Activated CD4-positive, alpha-beta T cell treated with anti-CD3 and anti-CD28 coated beads, Interleukin-10, Interleukin-2, amounts not matched to agents 100 ng/mL and 50 ng/mL, durations not matched to agents 16 hours and 8 hours (primary cell): ENCODE measurements at regions not wholly inside any gene's neighbourhood (a gene's known extent, or its start where the extent isn't known, plus 50 kb on each side); places are given as distances from the start of the nearest gene placed in this dataset.

Source experiments
- DNase-seq: peaks from one replicate; pipeline ENCODE4 v3.0.0-alpha.2; 2020

GRCh38 chr16:62913333-62913732 is 877.1 kb upstream of the CDH8 start:
- DNase-seq = no peak

- no peak for DNase-seq
These were observed 873.4 kb upstream of the CDH8 start for GRCh38 chr16:62909597-62909996.

- DNase-seq = no peak
These were observed 871.3 kb upstream of the CDH8 start for GRCh38 chr16:62907562-62907961.

GRCh38 chr16:62903961-62904502 is 867.8 kb upstream of the CDH8 start:
- no peak for DNase-seq

- DNase-seq = no peak
These were observed 863.5 kb upstream of the CDH8 start for GRCh38 chr16:62899737-62900136.

- no peak for DNase-seq
These were observed 852.9 kb upstream of the CDH8 start for GRCh38 chr16:62889097-62889496.

GRCh38 chr16:62883509-62883908 is 847.3 kb upstream of the CDH8 start:
- DNase-seq = no peak

GRCh38 chr16:62882552-62883221 is 846.4 kb upstream of the CDH8 start:
- no peak for DNase-seq

- DNase-seq = no peak
These were observed 839.9 kb upstream of the CDH8 start for GRCh38 chr16:62876133-62876532.

- no peak for DNase-seq
These were observed 836.1 kb upstream of the CDH8 start for GRCh38 chr16:62872339-62872738.

GRCh38 chr16:62870554-62870953 is 834.3 kb upstream of the CDH8 start:
- DNase-seq = no peak

GRCh38 chr16:62869837-62870236 is 833.6 kb upstream of the CDH8 start:
- no peak for DNase-seq

- DNase-seq = no peak
These were observed 826.9 kb upstream of the CDH8 start for GRCh38 chr16:62863139-62863538.

- no peak for DNase-seq
These were observed 817.6 kb upstream of the CDH8 start for GRCh38 chr16:62853887-62854286.

- DNase-seq = no peak
These were observed 810.3 kb upstream of the CDH8 start for GRCh38 chr16:62846399-62847057.

- DNase-seq = no peak
These were observed 796.0 kb upstream of the CDH8 start for GRCh38 chr16:62832214-62832613.

GRCh38 chr16:62831235-62831850 is 795.1 kb upstream of the CDH8 start:
- DNase-seq = no peak

- no peak for DNase-seq
These were observed 793.4 kb upstream of the CDH8 start for GRCh38 chr16:62829607-62830006.

GRCh38 chr16:62829084-62829483 is 792.8 kb upstream of the CDH8 start:
- no peak for DNase-seq

- no peak for DNase-seq
These were observed 785.6 kb upstream of the CDH8 start for GRCh38 chr16:62821824-62822223.

- no peak for DNase-seq
These were observed 780.8 kb upstream of the CDH8 start for GRCh38 chr16:62816971-62817519.

GRCh38 chr16:62814891-62815290 is 778.7 kb upstream of the CDH8 start:
- no peak for DNase-seq

- DNase-seq = no peak
These were observed 769.1 kb upstream of the CDH8 start for GRCh38 chr16:62805221-62805857.
